ENCODE measurements at regions not wholly inside any gene's neighbourhood (a gene's known extent, or its start where the extent isn't known, plus 50 kb on each side); places are given as distances from the start of the nearest gene placed in this dataset.

- no peaks in the 10 kb centered on the region for H3K36me3 Mint-ChIP-seq
- ATAC-seq (no peak), DNase-seq (ENCODE audit: low spot score) (no peak)
- TF ChIP-seq USF1 (CRISPR knock-in tag; IDR thresholded peaks at IDR 0.05) (no peak), ZSCAN18 (CRISPR knock-in tag; IDR thresholded peaks at IDR 0.05) (no peak), MLX (CRISPR knock-in tag; IDR thresholded peaks at IDR 0.05) (no peak), ZNF423 (CRISPR knock-in tag; IDR thresholded peaks at IDR 0.05) (no peak), GTF2I (CRISPR knock-in tag; conservative IDR thresholded peaks at IDR 0.05) (no peak), RORB (CRISPR knock-in tag; IDR thresholded peaks at IDR 0.05) (no peak), SMAD3 (CRISPR knock-in tag; IDR thresholded peaks at IDR 0.05; ENCODE audit: borderline replicate concordance) (no peak), JUN (CRISPR knock-in tag; IDR thresholded peaks at IDR 0.05) (no peak), ATF2 (CRISPR knock-in tag; IDR thresholded peaks at IDR 0.05; ENCODE audit: borderline replicate concordance, low read depth) (no peak), NFYB (CRISPR knock-in tag; conservative IDR thresholded peaks at IDR 0.05; ENCODE audit: low read depth) (no peak), ARID4B (CRISPR knock-in tag; IDR thresholded peaks at IDR 0.05; ENCODE audit: borderline replicate concordance) (no peak), TEAD4 (CRISPR knock-in tag; IDR thresholded peaks at IDR 0.05) (no peak)
- ChIA-PET POLR2A (no interaction called here), CTCF (no interaction called here)
- peaks cover 9% of the 10 kb centered on the region for H3K4me1 Mint-ChIP-seq
- H3K27me3 Mint-ChIP-seq (ENCODE audit: low read depth) = peaks cover 8% of the 10 kb centered on the region
- H3K27ac Mint-ChIP-seq = no peak overlapping the region
- H3K9me3 Mint-ChIP-seq = no peaks in the 10 kb centered on the region
- H3K4me3 Mint-ChIP-seq = no peak overlapping the region
Measured at GRCh38 chr14:38517426-38517825, 261.5 kb upstream of the CLEC14A start.

GRCh38 chr14:38512236-38512635, 256.3 kb upstream of the CLEC14A start:
- Mint-ChIP-seq H3K27ac (no peak overlapping the region), H3K27me3 (ENCODE audit: low read depth) (peaks cover 8% of the 10 kb centered on the region), H3K36me3 (no peaks in the 10 kb centered on the region), H3K4me1 (no peaks in the 10 kb centered on the region), H3K9me3 (no peaks in the 10 kb centered on the region), H3K4me3 (no peak overlapping the region)
- CTCF ChIA-PET = no interaction called here
- no peak for TF ChIP-seq TEAD4 (CRISPR knock-in tag; IDR thresholded peaks at IDR 0.05)
- ATAC-seq (no peak), DNase-seq (ENCODE audit: low spot score) (no peak)
- POLR2A ChIA-PET = no interaction called here

- no peaks in the 10 kb centered on the region for H3K27me3 Mint-ChIP-seq (ENCODE audit: low read depth)
- H3K9me3 Mint-ChIP-seq = peaks cover 4% of the 10 kb centered on the region; the same call in 1 of the 2 replicates
- no peak overlapping the region for H3K27ac Mint-ChIP-seq
- H3K4me1 Mint-ChIP-seq = 0 out of 2 replicates have a peak, but pooled peaks cover 2% of the 10 kb centered on the region
- no peak overlapping the region for H3K4me3 Mint-ChIP-seq
- ATAC-seq (no peak), DNase-seq (ENCODE audit: low spot score) (no peak)
- H3K36me3 Mint-ChIP-seq = no peaks in the 10 kb centered on the region
- POLR2A ChIA-PET = no interaction called here
- CTCF ChIA-PET = interaction anchor here (0.6 kb wide), 1 partner anchor 798 kb away, joined by 3 read pairs; no protein-coding TSS in a partner anchor
- TF ChIP-seq E2F1 (CRISPR knock-in tag; IDR thresholded peaks at IDR 0.05) = no peak
- TF ChIP-seq HMGXB4 (CRISPR knock-in tag; IDR thresholded peaks at IDR 0.05) = no peak
- TF ChIP-seq USF1 (CRISPR knock-in tag; IDR thresholded peaks at IDR 0.05) = no peak
- TF ChIP-seq ZNF121 (CRISPR knock-in tag; IDR thresholded peaks at IDR 0.05) = no peak
- no peak for TF ChIP-seq TCF7 (CRISPR knock-in tag; IDR thresholded peaks at IDR 0.05; ENCODE audit: low read depth)
Measured at GRCh38 chr14:38507299-38507698, 251.4 kb upstream of the CLEC14A start.

Measured in WTC11 (cell line).